Neural progenitor cell (in vitro differentiated cells): ENCODE measurements at regions not wholly inside any gene's neighbourhood (a gene's known extent, or its start where the extent isn't known, plus 50 kb on each side); places are given as distances from the start of the nearest gene placed in this dataset.
A peak's percentile ranks its signal among the peaks of the same experiment; 100 is the strongest.

Experiments
- DNase-seq: peaks from one replicate; pipeline ENCODE4 v3.0.0-alpha.2; 2016; ENCODE audit warnings: low spot score
- H2AFZ ChIP-seq: fragments of 200-600 bp; sonication (generic); replicated peaks from 2 replicates; pipeline ENCODE4 v1.6.1; 2016; ENCODE audit warnings: antibody characterized with exemption
- H3F3A ChIP-seq: fragments of 200-600 bp; sonication (generic); 2 replicates; pipeline ENCODE4 v1.6.1; 2016; ENCODE audit warnings: antibody characterized with exemption, low read depth
- H3K27ac ChIP-seq: fragments of 200-600 bp; sonication (generic); 2 replicates; pipeline ENCODE4 v1.5.1; 2016; ENCODE audit warnings: mild to moderate bottlenecking
- H3K27me3 ChIP-seq: fragments of 200-600 bp; sonication (generic); 2 replicates; pipeline ENCODE4 v1.6.1; 2016; ENCODE audit warnings: mild to moderate bottlenecking, moderate library complexity
- H3K36me3 ChIP-seq: fragments of 200-600 bp; sonication (generic); 2 replicates; pipeline ENCODE4 v1.5.1; 2016
- H3K4me1 ChIP-seq: fragments of 200-600 bp; sonication (generic); 2 replicates; pipeline ENCODE4 v1.6.1; 2016; ENCODE audit warnings: mixed run types
- H3K4me2 ChIP-seq: fragments of 200-600 bp; sonication (generic); 2 replicates; pipeline ENCODE4 v1.6.1; 2016
- H3K4me3 ChIP-seq: fragments of 200-600 bp; sonication (generic); 2 replicates; pipeline ENCODE4 v1.5.1; 2016
- H3K79me2 ChIP-seq: fragments of 200-600 bp; sonication (generic); 2 replicates; pipeline ENCODE4 v1.6.1; 2016; ENCODE audit warnings: low read depth
- H3K9ac ChIP-seq: fragments of 200-600 bp; sonication (generic); 2 replicates; pipeline ENCODE4 v1.6.1; 2016
- H3K9me3 ChIP-seq: fragments of 200-600 bp; sonication (generic); 2 replicates; pipeline ENCODE4 v1.5.1; 2016; ENCODE audit warnings: low read depth
- H4K20me1 ChIP-seq: fragments of 200-600 bp; sonication (generic); 2 replicates; pipeline ENCODE4 v1.6.1; 2016; ENCODE audit warnings: low read depth
- H3K27ac Mint-ChIP-seq: 3 replicates; pipeline ENCODE4 v1.8.0; 2021; ENCODE audit warnings: mixed read lengths
- H3K27me3 Mint-ChIP-seq: 2 replicates; pipeline ENCODE4 v1.8.0; 2022; ENCODE audit warnings: low read depth, mild to moderate bottlenecking, inconsistent platforms, moderate library complexity, mixed read lengths; ENCODE audit not compliant: insufficient read depth
- H3K36me3 Mint-ChIP-seq: 3 replicates; pipeline ENCODE4 v1.8.0; 2021; ENCODE audit warnings: mixed read lengths
- H3K4me1 Mint-ChIP-seq: 3 replicates; pipeline ENCODE4 v1.8.0; 2021; ENCODE audit warnings: mixed read lengths
- H3K4me3 Mint-ChIP-seq: 3 replicates; pipeline ENCODE4 v1.8.0; 2021; ENCODE audit warnings: mild to moderate bottlenecking, moderate library complexity, mixed read lengths
- H3K9me3 Mint-ChIP-seq: 3 replicates; pipeline ENCODE4 v1.8.0; 2020; ENCODE audit warnings: mixed read lengths
- CTCF ChIP-seq: fragments of 200-600 bp; sonication (generic); IDR thresholded peaks from 2 replicates; pipeline ENCODE4 v1.5.1; 2017; ENCODE audit warnings: antibody characterized with exemption, mild to moderate bottlenecking
- EZH2 ChIP-seq: fragments of 200-600 bp; sonication (generic); IDR thresholded peaks from 2 replicates; pipeline ENCODE4 v1.6.1; 2017; ENCODE audit warnings: antibody characterized with exemption, mild to moderate bottlenecking, moderate library complexity
- EZH2phosphoT487 ChIP-seq: fragments of 200-600 bp; sonication (generic); IDR thresholded peaks from 2 replicates; pipeline ENCODE4 v1.6.1; 2017; ENCODE audit warnings: antibody characterized with exemption

GRCh38 chr5:92687821-92688722, 892.9 kb downstream of the NR2F1-AS1 start:
- H3K9ac ChIP-seq, result no peak overlapping the region
- H3K79me2 ChIP-seq, result no peaks in the 10 kb centered on the region
- no peaks in the 10 kb centered on the region for H3F3A ChIP-seq
- Mint-ChIP-seq H3K4me3 (peak overlapping the region; percentile 68), H3K4me1 (peaks cover 24% of the 10 kb centered on the region), H3K9me3 (peaks cover 25% of the 10 kb centered on the region), H3K27me3 (no peaks in the 10 kb centered on the region), H3K27ac (peak overlapping the region; percentile 90), H3K36me3 (peaks cover 13% of the 10 kb centered on the region)
- H2AFZ ChIP-seq, result peak overlapping the region; percentile 48
- no peak overlapping the region for H3K27ac ChIP-seq
- TF ChIP-seq CTCF, result peak; percentile 66
- no peak for TF ChIP-seq EZH2
- H3K4me1 ChIP-seq, result peaks cover 23% of the 10 kb centered on the region
- H3K4me3 ChIP-seq, result no peak overlapping the region
- DNase-seq, result peak; percentile 82
- H3K4me2 ChIP-seq, result peak overlapping the region; percentile 43
- H3K9me3 ChIP-seq, result no peaks in the 10 kb centered on the region
- H3K36me3 ChIP-seq, result no peaks in the 10 kb centered on the region
- no peaks in the 10 kb centered on the region for H3K27me3 ChIP-seq
- no peaks in the 10 kb centered on the region for H4K20me1 ChIP-seq

DNA sequence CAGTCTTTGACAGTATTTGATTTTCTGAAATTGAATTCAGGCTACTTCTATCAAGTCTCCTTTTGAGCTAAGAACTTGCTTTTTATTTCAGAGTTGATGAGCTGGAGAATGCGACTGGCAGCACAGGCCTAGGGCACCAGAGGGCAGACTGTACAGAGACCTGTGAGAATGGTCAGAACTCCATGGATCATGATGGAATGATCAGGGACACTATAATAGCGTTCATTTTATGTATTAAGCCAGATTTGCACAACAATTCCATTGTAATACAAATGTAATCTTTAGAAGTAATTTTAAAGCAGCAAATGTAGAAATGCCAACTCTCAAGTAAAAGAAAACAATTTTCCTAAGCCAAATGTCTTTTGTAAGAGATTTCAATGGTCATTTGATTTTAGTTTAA, 902.4 kb downstream of the NR2F1-AS1 start:
- peak overlapping the region; percentile 14 for H3K27ac Mint-ChIP-seq
- Histone ChIP-seq H4K20me1 (no peaks in the 10 kb centered on the region), H3K4me1 (peaks cover 55% of the 10 kb centered on the region), H3F3A (peaks cover 50% of the 10 kb centered on the region), H2AFZ (peak overlapping the region; percentile 8), H3K9ac (no peak overlapping the region), H3K79me2 (no peaks in the 10 kb centered on the region), H3K4me2 (no peak overlapping the region), H3K4me3 (no peak overlapping the region), H3K9me3 (no peaks in the 10 kb centered on the region), H3K36me3 (no peaks in the 10 kb centered on the region), H3K27ac (no peak overlapping the region), H3K27me3 (no peaks in the 10 kb centered on the region)
- H3K4me3 Mint-ChIP-seq, result no peak overlapping the region
- TF ChIP-seq EZH2phosphoT487 (no peak), CTCF (peak; percentile 57), EZH2 (no peak)
- peaks cover 43% of the 10 kb centered on the region for H3K4me1 Mint-ChIP-seq
- H3K27me3 Mint-ChIP-seq, result peaks cover 2% of the 10 kb centered on the region
- DNase-seq, result peak; percentile 47
- peaks cover 5% of the 10 kb centered on the region for H3K36me3 Mint-ChIP-seq
- peaks cover 2% of the 10 kb centered on the region for H3K9me3 Mint-ChIP-seq

GRCh38 chr5:92676215-92677165, 904.5 kb downstream of the NR2F1-AS1 start:
- Histone ChIP-seq H3K27ac (peak overlapping the region; percentile 92), H3K9ac (no peak overlapping the region), H3K4me3 (peak overlapping the region; percentile 27), H2AFZ (no peak overlapping the region), H3K79me2 (no peaks in the 10 kb centered on the region), H3K4me2 (peak overlapping the region; percentile 64), H3F3A (peaks cover 52% of the 10 kb centered on the region), H3K27me3 (no peaks in the 10 kb centered on the region), H3K9me3 (no peaks in the 10 kb centered on the region), H3K36me3 (no peaks in the 10 kb centered on the region), H3K4me1 (peaks cover 67% of the 10 kb centered on the region), H4K20me1 (no peaks in the 10 kb centered on the region)
- TF ChIP-seq EZH2, result no peak
- TF ChIP-seq CTCF, result no peak
- no peak for TF ChIP-seq EZH2phosphoT487
- Mint-ChIP-seq H3K9me3 (no peaks in the 10 kb centered on the region), H3K4me3 (peak overlapping the region; percentile 48), H3K36me3 (no peaks in the 10 kb centered on the region), H3K4me1 (peaks cover 44% of the 10 kb centered on the region), H3K27ac (peak overlapping the region; percentile 95), H3K27me3 (peaks cover 2% of the 10 kb centered on the region)
- DNase-seq, result peak; percentile 74
